ENCODE measurements at regions not wholly inside any gene's neighbourhood (a gene's known extent, or its start where the extent isn't known, plus 50 kb on each side); places are given as distances from the start of the nearest gene placed in this dataset.
"Not testable (repeated sequence)": the region's sequence is repeated elsewhere in the genome, so short reads cannot be mapped to it uniquely, and the experiment has no call there.

- not testable (repeated sequence) for TF ChIP-seq RFX5 (IDR thresholded peaks at IDR 0.05; ENCODE audit: low read depth, low read length); CTCF (conservative IDR thresholded peaks at IDR 0.05; ENCODE audit: low read depth, low read length); CEBPB (IDR thresholded peaks at IDR 0.05; ENCODE audit: low read depth, low read length); POLR2A (IDR thresholded peaks at IDR 0.05; ENCODE audit: low read depth, low read length); SMC3 (IDR thresholded peaks at IDR 0.05; ENCODE audit: low read depth, low read length)
Observed at GRCh38 chr6:137643210-137643609, 149.0 kb upstream of the OLIG3 start.
